NCI-H526 (cell line): ENCODE measurements at regions not wholly inside any gene's neighbourhood (a gene's known extent, or its start where the extent isn't known, plus 50 kb on each side); places are given as distances from the start of the nearest gene placed in this dataset.
A peak's percentile ranks its signal among the peaks of the same experiment; 100 is the strongest.
"Not testable (repeated sequence)": the region's sequence is repeated elsewhere in the genome, so short reads cannot be mapped to it uniquely, and the experiment has no call there.

Experiments
- DNase-seq, 2 experiments: peaks; one replicate each; lab custom pipeline; 2025; lab: John Stamatoyannopoulos, UW

DNA sequence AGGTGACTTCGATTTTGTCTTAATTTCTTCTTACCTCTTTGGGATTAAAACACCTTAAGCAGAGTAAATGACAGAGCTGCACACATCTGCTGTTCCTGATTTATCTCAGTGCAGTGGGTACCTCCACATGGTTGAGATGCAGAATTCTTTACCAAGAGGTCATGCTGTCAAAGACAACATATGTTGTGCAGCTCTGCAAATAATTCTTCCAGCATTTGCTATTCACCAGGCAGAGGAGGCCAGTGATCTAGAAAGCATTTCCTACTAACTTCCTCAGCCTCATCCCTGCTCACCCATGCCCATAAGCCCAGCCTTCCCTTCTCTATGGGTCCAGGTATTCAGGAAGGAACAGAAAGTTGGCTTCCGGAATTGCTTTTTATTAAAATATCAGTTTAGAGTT, 109.3 kb downstream of the THBS2 start:
- DNase-seq = no peak

DNA sequence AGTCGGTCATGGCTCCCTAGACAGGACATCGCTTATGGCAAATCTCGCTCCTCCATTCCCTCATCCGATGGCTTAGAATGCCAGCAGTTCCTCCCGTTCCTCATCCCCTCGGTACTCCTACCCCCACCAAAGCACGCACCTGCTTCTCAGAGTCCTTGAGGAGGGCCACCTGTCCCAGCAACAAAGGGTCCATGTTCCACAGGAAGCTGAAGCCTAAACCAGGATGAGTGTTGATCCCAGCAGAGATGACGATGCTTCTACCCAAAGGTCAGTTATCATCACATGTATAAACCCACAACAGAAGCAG, 111.2 kb downstream of the THBS2 start:
- no peak for DNase-seq

DNA sequence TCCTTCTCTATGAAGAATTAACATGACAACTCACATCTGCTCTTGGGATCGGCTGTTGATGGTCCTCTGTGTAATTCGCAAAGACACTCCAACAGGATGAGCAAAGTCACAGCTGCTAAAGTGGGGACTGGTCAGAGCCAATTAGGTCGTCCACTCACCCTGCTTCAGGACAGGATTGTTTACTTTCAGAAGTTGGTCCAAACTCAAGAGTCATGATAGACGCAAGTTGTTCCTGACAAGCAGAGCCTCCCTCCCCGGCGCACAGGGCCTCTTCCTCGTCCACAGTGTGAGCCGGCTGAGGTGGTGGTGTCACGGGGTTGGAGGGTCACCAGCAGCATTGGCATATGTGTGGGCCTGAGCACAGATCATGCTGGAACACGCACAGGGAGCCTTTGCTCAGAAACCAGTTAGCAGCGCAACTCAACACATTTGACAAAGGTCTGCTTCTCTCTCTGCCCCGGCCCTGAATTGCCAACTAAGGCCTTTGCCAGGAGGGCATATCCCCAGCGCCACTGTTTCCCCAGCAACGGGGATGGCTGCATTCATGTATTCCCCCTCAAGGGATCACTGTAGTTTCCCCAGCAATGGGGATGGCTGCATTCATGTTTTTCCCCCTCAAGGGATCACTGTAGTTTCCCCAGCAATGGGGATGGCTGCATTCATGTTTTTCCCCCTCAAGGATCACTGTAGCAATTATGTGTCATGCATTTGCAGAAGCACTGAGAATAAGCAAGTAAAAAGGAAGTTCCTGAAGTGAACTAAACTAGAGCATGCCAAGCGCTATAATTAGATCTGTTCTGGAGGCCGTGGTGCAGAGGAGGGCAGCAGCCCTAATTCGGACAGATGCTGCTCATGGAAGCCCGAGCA, 111.7 kb downstream of the THBS2 start:
- DNase-seq = no peak

DNA sequence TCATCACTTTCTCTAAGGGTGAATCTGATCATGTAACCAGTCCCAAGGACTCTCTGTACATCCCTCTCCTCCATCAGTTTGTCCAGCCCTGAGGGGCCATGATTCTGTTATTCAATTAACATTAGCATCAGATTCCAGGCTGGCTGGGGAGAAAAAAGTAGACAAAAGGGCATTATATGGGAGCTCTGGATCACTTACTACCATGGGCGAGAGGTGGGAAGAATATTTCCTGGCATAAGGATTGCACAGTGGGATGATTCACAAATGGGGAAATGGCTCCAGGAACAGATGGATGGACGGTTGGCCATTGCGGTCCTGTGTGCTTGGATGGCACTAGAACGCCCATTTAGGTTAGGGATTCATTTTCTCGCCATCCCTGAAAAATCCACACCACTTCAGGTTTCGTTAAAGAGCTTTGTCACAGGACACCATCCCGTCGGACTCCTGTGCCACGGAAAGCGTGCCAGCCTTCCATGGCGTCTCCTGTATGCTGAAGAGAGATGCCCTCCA, 112.6 kb downstream of the THBS2 start:
- DNase-seq = no peak

DNA sequence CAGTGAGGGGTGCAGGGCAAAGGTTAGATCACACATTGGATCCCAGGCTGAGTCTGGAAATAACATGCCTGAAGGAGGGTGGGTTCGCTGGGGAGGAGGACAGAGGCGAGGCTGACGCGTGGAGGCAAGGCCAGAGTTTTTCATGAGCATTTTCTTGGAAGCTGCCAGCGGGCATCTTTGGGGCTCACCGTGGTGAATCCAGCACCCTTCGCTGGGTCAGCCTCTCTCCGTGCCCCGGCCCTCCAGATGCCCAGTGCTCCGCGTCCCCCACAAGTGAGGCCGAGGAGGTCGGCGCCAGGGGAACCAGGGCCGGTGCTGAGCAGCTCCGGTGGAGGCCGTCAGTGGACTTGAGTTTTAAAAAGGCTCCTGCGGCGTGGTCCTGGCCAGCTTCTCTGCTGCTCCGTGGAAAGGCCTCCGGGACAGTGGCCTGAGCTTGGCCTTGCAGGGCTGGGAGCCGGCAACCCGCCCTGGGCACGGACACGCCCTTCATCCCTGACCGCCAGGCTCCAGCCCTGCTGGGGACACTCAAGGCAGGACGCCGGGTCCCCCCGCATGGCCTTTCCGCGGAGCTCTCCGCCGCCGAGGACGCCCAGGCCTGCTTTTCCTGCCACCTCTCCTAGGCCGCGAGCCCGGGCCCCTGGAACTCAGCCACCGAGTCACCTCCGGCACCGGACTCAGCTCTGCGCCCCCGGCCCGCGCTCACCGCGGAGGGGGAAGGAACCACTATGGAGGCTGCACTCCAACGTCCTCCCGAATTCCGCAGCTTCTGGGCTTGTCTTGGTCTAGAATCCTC, 114.3 kb downstream of the THBS2 start:
- DNase-seq = no peak

DNA sequence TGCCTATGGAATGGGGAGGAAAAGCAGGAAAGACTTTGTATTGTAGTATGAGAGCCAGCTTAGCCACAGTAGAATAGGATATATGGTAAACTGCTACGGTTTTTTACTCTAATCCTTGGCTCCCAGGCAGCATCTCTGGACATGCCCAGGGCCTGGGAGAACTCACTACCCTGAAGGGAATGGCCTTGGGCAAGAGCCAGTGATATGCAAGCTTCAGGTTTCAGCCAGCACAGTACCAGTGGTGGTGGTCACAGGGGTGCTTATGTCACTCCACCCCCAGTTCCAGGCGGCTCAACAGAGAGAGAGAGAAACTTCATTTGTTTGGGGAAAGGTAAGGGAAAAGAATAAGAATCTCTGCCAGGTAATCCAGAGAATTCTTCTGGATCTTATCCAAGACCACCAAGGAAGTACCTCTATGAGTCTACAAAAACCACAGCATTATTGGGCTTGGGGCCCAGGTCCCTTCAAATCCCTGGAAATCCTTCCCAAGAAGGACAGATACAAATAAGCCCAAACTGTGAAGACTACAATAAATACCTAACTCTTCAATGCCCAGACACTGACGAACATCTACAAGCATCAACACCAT, 121.2 kb downstream of the THBS2 start:
- DNase-seq = no peak

DNA sequence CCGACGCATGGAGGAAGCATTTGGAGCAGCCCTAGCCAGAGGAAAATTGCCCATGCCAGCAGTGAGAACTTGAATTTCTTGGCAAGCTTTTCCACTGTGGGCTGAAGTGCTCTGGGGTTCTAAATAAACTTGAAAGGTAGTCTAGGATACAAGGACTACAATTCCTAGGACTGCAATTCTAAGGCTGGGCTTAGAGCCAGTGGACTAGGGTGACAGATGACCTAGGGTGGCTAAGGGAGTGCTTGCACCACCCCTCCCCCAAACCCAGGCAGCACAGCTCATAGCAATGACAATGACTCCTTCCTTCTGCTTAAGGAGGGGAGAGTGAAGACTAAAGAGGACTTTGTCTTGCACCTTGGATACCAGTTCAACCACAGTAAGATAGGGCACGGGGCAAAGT, 122.3 kb downstream of the THBS2 start:
- DNase-seq = no peak

DNA sequence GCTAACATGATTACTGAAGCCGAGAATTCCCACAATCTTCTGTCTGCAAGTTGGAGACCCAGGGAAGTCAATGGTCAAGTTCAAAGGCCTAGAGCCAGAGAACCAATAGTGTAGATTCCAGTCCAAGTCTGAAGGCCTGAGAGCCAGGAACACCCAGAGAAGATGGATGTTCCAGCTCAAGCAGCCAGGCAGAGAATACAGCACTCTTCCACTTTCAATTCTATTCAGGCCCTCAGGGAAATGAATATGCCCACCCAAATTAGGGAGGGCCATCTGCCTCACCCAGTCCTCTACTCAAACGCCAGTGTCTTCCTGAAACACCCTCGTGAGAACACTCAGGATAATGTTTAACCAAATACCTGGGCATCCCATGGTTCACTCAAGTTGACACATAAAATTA, 123.5 kb downstream of the THBS2 start:
- no peak for DNase-seq

DNA sequence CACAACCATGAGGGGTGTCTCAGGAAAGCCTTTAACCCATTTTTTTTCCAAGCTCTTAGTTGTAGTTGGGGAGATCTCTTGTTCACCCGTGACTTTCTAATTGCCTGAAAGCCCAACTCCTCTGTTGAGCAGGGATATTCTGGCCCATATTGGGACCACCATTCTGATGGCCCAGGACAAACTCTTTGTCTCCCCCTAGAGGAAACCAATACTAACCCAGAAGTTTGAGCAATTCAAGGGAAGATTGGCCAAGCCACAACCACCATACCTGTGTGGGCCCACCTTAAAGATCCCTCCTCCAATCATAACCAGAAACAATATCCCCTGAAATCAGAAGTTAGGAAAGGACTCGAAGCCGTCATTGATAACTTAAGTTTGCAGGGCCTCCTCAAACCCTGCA, 132.6 kb downstream of the THBS2 start:
- DNase-seq = no peak

DNA sequence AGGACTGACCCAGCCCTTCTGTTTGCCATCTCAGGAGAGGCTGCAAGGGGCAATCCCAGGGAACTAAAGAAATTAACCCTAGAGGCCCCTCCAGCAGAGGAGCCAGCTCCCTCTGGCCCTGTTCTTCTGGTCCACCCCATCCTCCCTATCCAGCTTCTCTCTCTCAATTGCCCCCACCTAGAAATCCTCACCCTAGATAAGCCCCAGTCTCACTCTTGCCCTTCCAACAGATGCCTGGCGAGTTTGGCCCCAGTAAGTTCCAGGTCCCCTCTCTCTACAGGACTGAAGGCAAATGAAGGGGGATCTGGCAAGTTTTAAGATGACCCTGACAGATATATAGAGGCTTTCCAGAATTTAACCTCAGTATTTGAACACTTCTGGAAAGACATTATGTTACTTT, 134.0 kb downstream of the THBS2 start:
- no peak for DNase-seq

DNA sequence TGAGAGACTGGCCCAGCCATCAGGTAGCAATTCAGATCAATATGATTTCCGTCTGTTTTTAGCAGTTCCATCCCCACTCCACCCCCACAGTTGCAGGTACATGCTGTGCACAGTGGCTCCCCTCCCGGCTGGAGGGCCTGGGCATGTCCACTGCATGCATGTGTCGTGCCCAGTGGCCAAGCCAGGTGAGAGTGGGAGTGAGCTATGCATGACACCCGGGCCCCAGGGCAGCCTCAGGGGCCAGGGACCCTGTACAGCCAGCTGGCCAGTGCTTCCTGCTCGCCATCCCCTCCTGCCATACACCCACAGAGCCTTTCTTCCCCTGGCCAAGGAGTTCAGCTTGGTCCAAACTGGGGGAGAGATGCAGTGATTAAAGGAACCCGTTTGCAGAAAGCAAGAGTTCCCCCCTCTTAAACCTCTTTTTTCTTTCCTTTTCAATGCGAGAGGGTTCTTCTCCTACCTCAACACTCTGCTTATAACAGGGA, 135.3 kb downstream of the THBS2 start:
- no peak for DNase-seq

DNA sequence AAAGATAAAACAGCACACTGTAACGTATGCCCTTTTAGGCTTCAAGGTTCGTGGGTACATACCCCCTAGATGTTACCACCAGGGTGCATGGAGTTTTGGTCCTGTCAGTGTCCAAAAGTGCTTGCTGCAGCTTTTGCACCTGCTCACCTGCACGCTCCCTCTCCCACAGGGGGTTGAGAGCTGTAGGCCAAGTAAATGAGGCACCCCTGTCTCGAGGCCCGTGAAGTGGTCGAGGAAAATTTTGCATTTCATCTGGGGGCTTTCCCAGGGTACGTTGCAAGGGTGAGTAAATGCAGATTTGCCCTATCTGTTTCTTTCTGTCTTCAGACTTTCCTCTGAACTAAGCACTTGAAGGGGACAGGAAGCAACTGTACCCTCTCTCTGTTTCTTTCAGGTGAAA, 136.0 kb downstream of the THBS2 start:
- DNase-seq = no peak

DNA sequence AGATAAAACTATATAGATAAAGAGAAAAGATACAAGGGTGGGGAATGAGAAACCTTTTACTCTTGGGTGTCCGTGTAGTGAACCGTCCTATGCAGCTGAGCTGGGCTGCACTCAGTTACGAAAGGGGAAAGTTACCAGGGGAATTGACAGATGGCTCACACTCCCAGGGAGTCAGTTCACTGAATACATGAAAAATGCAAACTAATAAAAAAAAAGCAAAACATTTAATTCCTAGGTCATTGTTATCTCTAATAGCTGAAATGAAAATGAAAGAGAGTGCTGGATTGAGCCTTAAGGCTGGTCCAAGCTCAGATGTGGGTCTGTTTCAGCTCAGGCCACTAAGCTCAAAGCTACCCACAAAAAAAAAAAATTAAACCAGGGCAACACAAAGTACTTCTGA, 138.0 kb downstream of the THBS2 start:
- DNase-seq = no peak

DNA sequence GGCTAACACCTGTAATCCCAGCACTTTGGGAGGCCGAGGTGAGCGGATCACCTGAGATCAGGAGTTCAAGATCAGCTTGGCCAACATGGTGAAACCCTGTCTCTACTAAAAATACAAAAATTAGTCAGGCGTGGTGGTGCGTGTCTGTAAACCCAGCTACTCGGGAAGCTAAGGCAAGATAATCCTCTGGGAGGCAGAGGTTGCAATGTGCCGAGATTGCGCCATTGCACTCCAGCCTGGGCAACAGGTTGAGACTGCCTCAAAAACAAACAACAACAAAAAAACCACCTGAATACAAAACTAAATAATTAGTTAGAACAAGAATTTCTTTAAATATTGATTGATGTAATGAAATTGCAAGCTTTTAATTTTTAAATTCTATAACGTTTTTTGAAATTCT, 139.0 kb downstream of the THBS2 start:
- DNase-seq = not testable (repeated sequence)

DNA sequence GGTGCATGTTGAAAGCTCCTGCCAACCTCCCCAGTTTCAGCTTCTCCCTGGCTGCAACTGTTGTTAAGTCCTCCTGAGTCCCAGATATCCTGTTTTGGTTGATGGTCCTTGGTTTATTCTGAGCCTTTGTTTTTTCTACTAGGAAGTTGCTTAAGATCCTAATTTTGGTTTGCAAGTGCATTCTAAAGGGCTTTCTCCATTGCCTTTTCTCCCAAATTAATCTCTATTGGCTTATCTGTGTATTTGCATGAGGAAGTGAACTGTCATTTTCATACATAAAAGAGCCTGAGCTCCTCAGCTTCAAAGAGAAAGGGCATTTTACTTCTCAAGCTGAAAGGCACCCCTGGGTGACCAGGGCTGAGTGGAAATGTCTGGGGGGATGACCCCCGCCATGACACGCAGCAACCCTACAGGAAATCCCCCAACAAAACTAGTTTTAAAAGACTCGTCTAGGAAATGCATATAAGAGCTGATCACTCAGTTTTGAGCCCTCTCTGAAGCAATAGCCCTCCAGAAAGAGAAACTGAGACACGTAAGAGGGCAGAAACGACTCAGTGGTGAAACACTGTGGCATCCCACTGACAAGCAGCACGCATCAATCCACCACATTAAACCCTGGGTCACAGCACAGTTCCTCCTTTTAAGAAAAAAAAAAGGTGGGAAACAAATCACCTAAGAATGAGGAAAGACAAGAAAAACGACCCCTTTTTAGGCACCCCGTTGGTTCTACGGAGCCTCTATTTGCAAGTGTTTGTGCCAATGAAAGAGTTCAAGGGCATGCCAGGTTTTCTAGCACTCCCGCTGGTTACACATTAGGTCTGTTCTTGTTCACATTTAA, 140.9 kb downstream of the THBS2 start:
- DNase-seq = peak in 1 of 2 experiments; percentile 28

DNA sequence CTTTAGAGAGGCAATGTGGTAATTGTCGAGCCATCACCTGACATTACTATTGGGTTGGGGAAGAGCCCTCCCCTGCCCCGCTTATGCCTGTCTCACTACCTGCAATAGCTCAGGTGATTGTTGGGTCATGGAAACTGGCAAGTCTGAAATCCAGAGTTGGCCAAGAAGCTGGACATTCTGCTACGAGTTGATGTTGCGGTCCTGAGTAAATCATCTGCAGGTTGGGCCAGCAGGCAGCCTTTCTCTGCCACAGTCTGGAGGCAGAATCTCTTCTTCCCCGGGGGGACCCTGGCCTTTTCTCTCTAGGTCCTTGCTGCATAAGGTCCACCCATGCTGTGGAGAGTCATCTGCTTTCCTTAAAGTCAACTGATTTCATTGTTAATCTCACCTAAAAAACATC, 142.4 kb downstream of the THBS2 start:
- DNase-seq = no peak

DNA sequence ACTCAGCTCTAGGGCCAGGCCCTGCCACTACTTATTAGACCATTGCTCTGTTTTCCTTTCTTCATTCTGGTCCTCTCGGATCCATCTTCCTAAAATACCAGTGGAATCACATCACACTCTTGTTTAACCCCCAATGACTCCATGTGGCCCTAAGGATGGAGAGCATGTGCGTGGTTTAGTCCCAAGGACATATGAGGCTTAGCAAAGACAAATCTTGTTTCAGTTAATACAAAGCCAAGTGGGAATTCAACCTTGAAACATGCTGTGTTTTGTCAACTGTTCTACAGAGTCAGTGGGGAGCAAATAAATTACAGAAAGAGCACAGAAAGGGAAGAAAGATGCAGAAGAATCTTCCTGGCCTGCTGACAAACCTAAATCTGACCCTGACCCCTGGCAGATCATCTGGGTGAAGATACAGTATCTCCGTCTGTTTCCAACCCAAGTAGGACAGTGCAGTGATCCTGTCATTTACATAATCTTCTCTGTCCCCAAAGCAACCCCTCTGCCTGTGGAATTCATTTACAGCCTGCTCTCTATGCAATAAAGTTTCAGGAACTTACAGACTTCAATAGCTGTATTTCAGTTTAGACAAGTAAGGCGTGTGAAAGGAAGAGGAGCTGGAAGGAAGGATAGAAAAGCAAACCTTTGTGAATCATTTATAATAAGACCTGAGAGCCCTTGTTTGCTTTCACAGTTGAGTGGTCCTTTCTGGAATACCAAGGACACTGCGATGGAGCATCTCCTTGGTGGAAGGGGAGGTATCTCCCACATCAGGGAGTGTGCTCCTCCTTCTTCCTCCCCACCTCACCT, 144.0 kb downstream of the THBS2 start:
- no peak for DNase-seq

DNA sequence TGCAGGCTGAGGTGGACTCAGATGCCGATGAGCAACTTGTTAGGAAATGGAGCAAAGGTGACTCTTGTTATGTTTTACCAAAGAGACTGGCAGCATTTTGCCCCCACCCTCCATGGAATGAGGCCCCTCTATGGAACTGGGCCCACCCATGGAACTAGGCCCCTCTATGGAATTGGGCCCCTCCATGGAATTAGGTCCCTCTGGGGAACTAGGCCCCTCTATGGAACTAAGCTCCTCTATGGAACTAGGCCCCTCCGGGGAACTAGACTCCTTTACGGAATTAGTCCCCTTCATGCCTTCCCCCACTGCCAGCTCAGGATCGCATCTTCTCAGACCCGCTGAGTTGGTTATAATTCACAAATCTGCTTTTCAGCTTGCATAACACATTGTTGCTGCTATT, 144.9 kb downstream of the THBS2 start:
- no peak for DNase-seq

DNA sequence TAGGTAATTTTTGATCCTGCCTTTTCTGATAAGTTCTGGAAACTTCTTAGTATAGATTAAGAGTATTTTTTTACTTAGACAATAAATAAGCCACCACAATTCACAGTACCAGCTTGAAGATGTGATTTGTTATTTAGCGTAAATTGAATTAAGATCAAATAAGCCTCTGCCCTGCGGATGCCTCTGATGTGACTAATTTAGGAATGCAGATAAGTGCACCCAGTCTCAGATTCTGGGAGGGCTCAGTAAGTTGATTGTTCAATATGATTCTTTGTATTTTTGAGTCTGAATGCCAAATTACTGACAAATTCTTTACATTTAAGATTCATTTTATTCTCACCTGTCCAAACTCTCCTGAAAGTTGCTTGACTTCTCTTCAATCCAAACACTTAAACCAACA, 147.5 kb downstream of the THBS2 start:
- DNase-seq = no peak

DNA sequence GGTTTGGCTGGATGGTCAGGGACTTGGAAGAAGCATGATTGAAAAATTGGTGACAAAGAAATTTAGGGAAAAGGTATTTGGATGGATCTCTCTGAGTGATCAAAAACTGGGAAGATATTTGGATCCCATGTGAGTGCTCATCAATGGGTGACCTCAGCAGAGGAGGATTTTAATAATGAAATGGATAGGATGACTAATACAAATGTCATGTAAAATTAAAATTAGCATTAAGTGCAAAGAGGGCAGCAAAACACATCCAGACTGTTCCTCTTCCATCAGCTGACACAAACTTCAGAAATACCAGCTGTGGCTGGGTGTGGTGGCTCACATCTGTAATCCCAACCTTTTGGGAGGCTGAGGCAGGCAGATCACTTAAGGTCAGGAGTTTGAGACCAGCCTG, 151.7 kb downstream of the THBS2 start:
- no peak for DNase-seq
